ENCODE measurements at regions not wholly inside any gene's neighbourhood (a gene's known extent, or its start where the extent isn't known, plus 50 kb on each side); places are given as distances from the start of the nearest gene placed in this dataset.

- H3K23me2 ChIP-seq (ENCODE audit: insufficient read length, low read depth, low read length, poor library complexity, severe bottlenecking) = no peaks in the 10 kb centered on the region
- peaks cover 12 to 15% of the 10 kb centered on the region in 2 experiments for H3K4me1 Mint-ChIP-seq
- no peak overlapping the region for H3K18ac ChIP-seq (ENCODE audit: insufficient read length, low read depth, low read length)
- no peak overlapping the region for H3K27ac Mint-ChIP-seq
- no peaks in the 10 kb centered on the region for H3K9me3 ChIP-seq (ENCODE audit: control insufficient read depth, low read depth, low read length)
- H3K79me1 ChIP-seq (ENCODE audit: insufficient read depth, low read depth, low read length, poor library complexity, severe bottlenecking) = no peaks in the 10 kb centered on the region
- H3K4me1 ChIP-seq (ENCODE audit: insufficient read depth, low read length) = no peaks in the 10 kb centered on the region
- H4K8ac ChIP-seq (replicated peaks; ENCODE audit: insufficient read length, low read depth, low read length) = no peak overlapping the region
- H2BK15ac ChIP-seq (ENCODE audit: low read depth, low read length) = no peak overlapping the region
- H3K9ac ChIP-seq (ENCODE audit: extremely low read depth, insufficient read length, low read length) = no peak overlapping the region
- no peak overlapping the region for H4K5ac ChIP-seq (ENCODE audit: insufficient read length, low read depth, low read length)
- H3K27me3 ChIP-seq (ENCODE audit: insufficient read depth, low read length) = no peaks in the 10 kb centered on the region
- H3K4me2 ChIP-seq (ENCODE audit: insufficient read depth, insufficient read length, low read length) = no peak overlapping the region
- H4K20me1 ChIP-seq (ENCODE audit: control insufficient read depth, insufficient read depth, insufficient read length) = no peaks in the 10 kb centered on the region
- no peak overlapping the region for H2BK20ac ChIP-seq (ENCODE audit: low read depth, low read length, poor library complexity, severe bottlenecking)
- H4K91ac ChIP-seq (ENCODE audit: insufficient read length, low read depth, low read length) = no peak overlapping the region
- no peak overlapping the region for H3K4me3 Mint-ChIP-seq
- H3K56ac ChIP-seq (ENCODE audit: insufficient read length, low read depth, low read length) = no peak overlapping the region
- no peak for DNase-seq
- no peaks in the 10 kb centered on the region for H3K27me3 Mint-ChIP-seq (ENCODE audit: low read depth)
- no peak overlapping the region for H3K14ac ChIP-seq (ENCODE audit: insufficient read depth, low read length)
- TF ChIP-seq, protein P1, sequence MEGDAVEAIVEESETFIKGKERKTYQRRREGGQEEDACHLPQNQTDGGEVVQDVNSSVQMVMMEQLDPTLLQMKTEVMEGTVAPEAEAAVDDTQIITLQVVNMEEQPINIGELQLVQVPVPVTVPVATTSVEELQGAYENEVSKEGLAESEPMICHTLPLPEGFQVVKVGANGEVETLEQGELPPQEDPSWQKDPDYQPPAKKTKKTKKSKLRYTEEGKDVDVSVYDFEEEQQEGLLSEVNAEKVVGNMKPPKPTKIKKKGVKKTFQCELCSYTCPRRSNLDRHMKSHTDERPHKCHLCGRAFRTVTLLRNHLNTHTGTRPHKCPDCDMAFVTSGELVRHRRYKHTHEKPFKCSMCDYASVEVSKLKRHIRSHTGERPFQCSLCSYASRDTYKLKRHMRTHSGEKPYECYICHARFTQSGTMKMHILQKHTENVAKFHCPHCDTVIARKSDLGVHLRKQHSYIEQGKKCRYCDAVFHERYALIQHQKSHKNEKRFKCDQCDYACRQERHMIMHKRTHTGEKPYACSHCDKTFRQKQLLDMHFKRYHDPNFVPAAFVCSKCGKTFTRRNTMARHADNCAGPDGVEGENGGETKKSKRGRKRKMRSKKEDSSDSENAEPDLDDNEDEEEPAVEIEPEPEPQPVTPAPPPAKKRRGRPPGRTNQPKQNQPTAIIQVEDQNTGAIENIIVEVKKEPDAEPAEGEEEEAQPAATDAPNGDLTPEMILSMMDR (conservative IDR thresholded peaks at IDR 0.05) = no peak
- no peaks in the 10 kb centered on the region for H3K79me2 ChIP-seq (ENCODE audit: insufficient read depth, low read length)
- no peak overlapping the region for H2AFZ ChIP-seq (ENCODE audit: low read length)
- no peak overlapping the region for H3K23ac ChIP-seq (ENCODE audit: insufficient read length, low read depth, low read length)
- peaks cover 8 to 33% of the 10 kb centered on the region in 2 experiments for H3K9me3 Mint-ChIP-seq
- H3K36me3 Mint-ChIP-seq (ENCODE audit: insufficient read depth in 1 of 3, low read depth in 3 of 3) = peaks cover 0 to 18% (median 8%) of the 10 kb centered on the region in 3 experiments; a peak in 5 of 7 replicates
- H2BK12ac ChIP-seq (ENCODE audit: insufficient read length, low read depth, low read length) = no peak overlapping the region
- H3K27ac ChIP-seq (ENCODE audit: insufficient read length, low read depth, low read length) = no peak overlapping the region
- no peak overlapping the region for H2BK5ac ChIP-seq (ENCODE audit: insufficient read length, low read length)
- no peak overlapping the region for H3T11ph ChIP-seq (ENCODE audit: low read length)
- H2BK120ac ChIP-seq (ENCODE audit: low read depth, low read length, poor library complexity, severe bottlenecking) = no peak overlapping the region
- no peak overlapping the region for H2AK5ac ChIP-seq (ENCODE audit: insufficient read length, low read length)
- no peak overlapping the region for H3K4ac ChIP-seq (ENCODE audit: low read depth, low read length)
These were observed 393.0 kb downstream of the BMP4 start for GRCh38 chr14:53563628-53564027.
